NT2/D1 (cell line): ENCODE measurements at regions not wholly inside any gene's neighbourhood (a gene's known extent, or its start where the extent isn't known, plus 50 kb on each side); places are given as distances from the start of the nearest gene placed in this dataset.

Experiments used
- SUZ12 ChIP-seq: IDR thresholded peaks from 2 replicates; pipeline ENCODE4 v1.6.1; 2011; ENCODE audit not compliant: insufficient read length, insufficient read depth; ENCODE audit errors: extremely low read depth
- ZNF274 ChIP-seq: IDR thresholded peaks from 2 replicates; pipeline ENCODE4 v1.6.1; 2011; ENCODE audit warnings: mild to moderate bottlenecking, low read depth, low read length

DNA sequence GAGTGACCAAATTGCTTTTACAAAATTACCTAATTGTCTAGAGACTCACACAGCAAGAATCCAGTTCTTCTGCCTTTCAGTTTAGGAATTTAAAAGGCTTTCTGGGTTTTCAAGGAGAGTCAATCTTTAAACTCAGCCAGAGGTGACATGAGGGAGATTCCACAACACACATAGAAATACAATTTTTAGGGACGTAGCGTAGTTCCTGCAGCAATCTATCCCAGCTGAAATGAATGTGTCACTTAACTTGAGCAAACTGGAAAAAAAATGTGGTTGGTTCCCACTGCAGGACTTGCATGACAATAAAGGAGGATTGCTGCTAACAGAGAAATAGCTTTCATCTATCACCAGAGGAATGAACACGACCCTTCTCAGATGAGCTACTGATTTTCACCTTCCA, 269.7 kb downstream of the OTOL1 start:
- TF ChIP-seq SUZ12 = no peak
- no peak for TF ChIP-seq ZNF274
